ENCODE measurements at regions not wholly inside any gene's neighbourhood (a gene's known extent, or its start where the extent isn't known, plus 50 kb on each side); places are given as distances from the start of the nearest gene placed in this dataset.

GRCh38 chr10:92753865-92754264 is 64.1 kb downstream of the HHEX start (continued):
- no peak for TF ChIP-seq ZBTB40 (IDR thresholded peaks at IDR 0.05)
- TF ChIP-seq ZBTB40 (CRISPR knock-in tag; IDR thresholded peaks at IDR 0.05): no peak
- no peak for TF ChIP-seq GTF2E2 (tag; IDR thresholded peaks at IDR 0.05)
- TF ChIP-seq CXXC5 (CRISPR knock-in tag; IDR thresholded peaks at IDR 0.05): no peak
- no peak for TF ChIP-seq ILF3 (IDR thresholded peaks at IDR 0.05; ENCODE audit: borderline replicate concordance)
- TF ChIP-seq GABPA (tag; conservative IDR thresholded peaks at IDR 0.05; ENCODE audit: low read depth): 0 out of 2 replicates have a peak, but pooled peaks have one; percentile 22
- TF ChIP-seq TBP (optimal IDR thresholded peaks at IDR 0.05; ENCODE audit: low read depth, low read length): no peak
- TF ChIP-seq, protein P1, sequence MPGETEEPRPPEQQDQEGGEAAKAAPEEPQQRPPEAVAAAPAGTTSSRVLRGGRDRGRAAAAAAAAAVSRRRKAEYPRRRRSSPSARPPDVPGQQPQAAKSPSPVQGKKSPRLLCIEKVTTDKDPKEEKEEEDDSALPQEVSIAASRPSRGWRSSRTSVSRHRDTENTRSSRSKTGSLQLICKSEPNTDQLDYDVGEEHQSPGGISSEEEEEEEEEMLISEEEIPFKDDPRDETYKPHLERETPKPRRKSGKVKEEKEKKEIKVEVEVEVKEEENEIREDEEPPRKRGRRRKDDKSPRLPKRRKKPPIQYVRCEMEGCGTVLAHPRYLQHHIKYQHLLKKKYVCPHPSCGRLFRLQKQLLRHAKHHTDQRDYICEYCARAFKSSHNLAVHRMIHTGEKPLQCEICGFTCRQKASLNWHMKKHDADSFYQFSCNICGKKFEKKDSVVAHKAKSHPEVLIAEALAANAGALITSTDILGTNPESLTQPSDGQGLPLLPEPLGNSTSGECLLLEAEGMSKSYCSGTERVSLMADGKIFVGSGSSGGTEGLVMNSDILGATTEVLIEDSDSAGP (CRISPR knock-in tag; IDR thresholded peaks at IDR 0.05): no peak
- TF ChIP-seq ZNF77 (CRISPR knock-in tag; IDR thresholded peaks at IDR 0.05): no peak
- peak; percentile 76 for TF ChIP-seq TCF3 (CRISPR knock-in tag; IDR thresholded peaks at IDR 0.05)
- TF ChIP-seq ZNF764 (CRISPR knock-in tag; IDR thresholded peaks at IDR 0.05; ENCODE audit: low read depth): no peak
- TF ChIP-seq ZNF3 (CRISPR knock-in tag; IDR thresholded peaks at IDR 0.05): no peak
- TF ChIP-seq FOXJ3 (CRISPR knock-in tag; IDR thresholded peaks at IDR 0.05): no peak
- no peak for TF ChIP-seq ZKSCAN3 (CRISPR knock-in tag; IDR thresholded peaks at IDR 0.05)
- no peak for TF ChIP-seq FOXA3 (CRISPR knock-in tag; conservative IDR thresholded peaks at IDR 0.05 in 1 of 2, IDR thresholded peaks at IDR 0.05 in 1 of 2)
- TF ChIP-seq, protein P2, sequence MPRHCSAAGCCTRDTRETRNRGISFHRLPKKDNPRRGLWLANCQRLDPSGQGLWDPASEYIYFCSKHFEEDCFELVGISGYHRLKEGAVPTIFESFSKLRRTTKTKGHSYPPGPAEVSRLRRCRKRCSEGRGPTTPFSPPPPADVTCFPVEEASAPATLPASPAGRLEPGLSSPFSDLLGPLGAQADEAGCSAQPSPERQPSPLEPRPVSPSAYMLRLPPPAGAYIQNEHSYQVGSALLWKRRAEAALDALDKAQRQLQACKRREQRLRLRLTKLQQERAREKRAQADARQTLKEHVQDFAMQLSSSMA (CRISPR knock-in tag; IDR thresholded peaks at IDR 0.05): no peak
- TF ChIP-seq ZSCAN29 (IDR thresholded peaks at IDR 0.05): no peak

Measured in K562 (cell line).